Astrocyte (in vitro differentiated cells and primary cell): ENCODE measurements at regions not wholly inside any gene's neighbourhood (a gene's known extent, or its start where the extent isn't known, plus 50 kb on each side); places are given as distances from the start of the nearest gene placed in this dataset.

Experiments used
- DNase-seq: peaks from one replicate; pipeline ENCODE4 v3.0.0-alpha.2; 2010; ENCODE audit warnings: low read depth
- FAIRE-seq: peaks from 2 replicates; lab custom pipeline; 2011; peaks lifted over from hg19 to GRCh38; lab: Jason Lieb, UNC
- H2AFZ ChIP-seq: 2 replicates; pipeline ENCODE4 v1.6.0; 2012; ENCODE audit warnings: low read depth, low read length, inconsistent platforms
- H3K27ac ChIP-seq: 2 replicates; pipeline ENCODE4 v1.5.1; 2011; ENCODE audit warnings: low read depth, low read length, inconsistent platforms
- H3K27me3 ChIP-seq: 2 replicates; pipeline ENCODE4 v1.6.0; 2011; ENCODE audit warnings: low read length, inconsistent platforms; ENCODE audit not compliant: insufficient read depth
- H3K36me3 ChIP-seq: 2 replicates; pipeline ENCODE4 v1.5.1; 2011; ENCODE audit warnings: low read length, inconsistent platforms; ENCODE audit not compliant: insufficient read depth
- H3K4me1 ChIP-seq: 2 replicates; pipeline ENCODE4 v1.5.1; 2011; ENCODE audit warnings: low read length, inconsistent platforms; ENCODE audit not compliant: insufficient read depth
- H3K4me2 ChIP-seq: 2 replicates; pipeline ENCODE4 v1.6.0; 2012; ENCODE audit warnings: low read length, inconsistent platforms
- H3K4me3 ChIP-seq: 2 replicates; pipeline ENCODE4 v1.5.1; 2011; ENCODE audit warnings: low read depth, mild to moderate bottlenecking, low read length, inconsistent platforms; ENCODE audit not compliant: insufficient read depth
- H3K79me2 ChIP-seq: 2 replicates; pipeline ENCODE4 v1.6.0; 2012; ENCODE audit warnings: mild to moderate bottlenecking, low read length, inconsistent platforms; ENCODE audit not compliant: insufficient read depth
- H3K9ac ChIP-seq: 2 replicates; pipeline ENCODE4 v1.6.0; 2012; ENCODE audit warnings: mild to moderate bottlenecking, low read length, inconsistent platforms
- H3K9me3 ChIP-seq: 2 replicates; pipeline ENCODE4 v1.5.1; 2012; ENCODE audit warnings: low read depth, mild to moderate bottlenecking, low read length, inconsistent platforms; ENCODE audit not compliant: insufficient read depth
- H4K20me1 ChIP-seq: 2 replicates; pipeline ENCODE4 v1.6.0; 2012; ENCODE audit warnings: low read length, inconsistent platforms; ENCODE audit not compliant: insufficient read depth
- H3K27ac Mint-ChIP-seq: one replicate; pipeline ENCODE4 v1.8.0; 2021; ENCODE audit warnings: mild to moderate bottlenecking, mixed read lengths; ENCODE audit not compliant: unreplicated experiment
- H3K27me3 Mint-ChIP-seq: one replicate; pipeline ENCODE4 v1.8.0; 2021; ENCODE audit warnings: low read depth, mixed read lengths; ENCODE audit not compliant: unreplicated experiment
- H3K36me3 Mint-ChIP-seq: one replicate; pipeline ENCODE4 v1.8.0; 2021; ENCODE audit warnings: low read depth, mixed read lengths; ENCODE audit not compliant: unreplicated experiment
- H3K4me1 Mint-ChIP-seq: one replicate; pipeline ENCODE4 v1.8.0; 2021; ENCODE audit warnings: low read depth, mixed read lengths; ENCODE audit not compliant: unreplicated experiment
- H3K4me3 Mint-ChIP-seq: one replicate; pipeline ENCODE4 v1.8.0; 2021; ENCODE audit warnings: mild to moderate bottlenecking, moderate library complexity, mixed read lengths; ENCODE audit not compliant: unreplicated experiment
- H3K9me3 Mint-ChIP-seq: one replicate; pipeline ENCODE4 v1.8.0; 2021; ENCODE audit warnings: mild to moderate bottlenecking, mixed read lengths; ENCODE audit not compliant: unreplicated experiment
- CTCF ChIP-seq: IDR thresholded peaks from 2 replicates; pipeline ENCODE4 v1.5.1; 2011; ENCODE audit warnings: low read depth, mild to moderate bottlenecking, inconsistent platforms, low read length, moderate library complexity; ENCODE audit not compliant: insufficient read depth
- EZH2 ChIP-seq: IDR thresholded peaks from 2 replicates; pipeline ENCODE4 v1.6.1; 2012; ENCODE audit warnings: mild to moderate bottlenecking, low read length, inconsistent platforms; ENCODE audit not compliant: insufficient read depth

- Histone ChIP-seq H3K4me2 (no peak overlapping the region), H3K79me2 (no peaks in the 10 kb centered on the region), H2AFZ (no peak overlapping the region), H3K27ac (no peak overlapping the region), H3K4me3 (no peak overlapping the region), H3K36me3 (no peaks in the 10 kb centered on the region), H3K27me3 (no peaks in the 10 kb centered on the region), H3K9ac (no peak overlapping the region), H3K4me1 (no peaks in the 10 kb centered on the region), H4K20me1 (no peaks in the 10 kb centered on the region), H3K9me3 (no peaks in the 10 kb centered on the region)
- DNase-seq (no peak), FAIRE-seq (no peak)
- H3K4me1 Mint-ChIP-seq: no peaks in the 10 kb centered on the region
- no peaks in the 10 kb centered on the region for H3K27me3 Mint-ChIP-seq
- H3K9me3 Mint-ChIP-seq: no peaks in the 10 kb centered on the region
- no peak overlapping the region for H3K4me3 Mint-ChIP-seq
- TF ChIP-seq CTCF (no peak), EZH2 (no peak)
- no peak overlapping the region for H3K27ac Mint-ChIP-seq
- no peaks in the 10 kb centered on the region for H3K36me3 Mint-ChIP-seq
These were observed 233.1 kb downstream of the FOXG1 start for GRCh38 chr14:28999656-29000055.

GRCh38 chr14:29005647-29006046 lies 239.1 kb downstream of the FOXG1 start:
- no peak for TF ChIP-seq CTCF
- no peak for TF ChIP-seq EZH2
- H3K9ac ChIP-seq: no peak overlapping the region
- H3K27me3 Mint-ChIP-seq: no peaks in the 10 kb centered on the region
- no peak for DNase-seq
- H3K36me3 Mint-ChIP-seq: no peaks in the 10 kb centered on the region
- FAIRE-seq: no peak
- no peak overlapping the region for H3K4me3 ChIP-seq
- H3K27ac Mint-ChIP-seq: no peak overlapping the region
- no peak overlapping the region for H2AFZ ChIP-seq
- H3K9me3 Mint-ChIP-seq: no peaks in the 10 kb centered on the region
- H3K4me3 Mint-ChIP-seq: no peak overlapping the region
- H3K4me1 Mint-ChIP-seq: no peaks in the 10 kb centered on the region
- H3K4me2 ChIP-seq: no peak overlapping the region
- H3K27me3 ChIP-seq: no peaks in the 10 kb centered on the region
- H3K27ac ChIP-seq: no peak overlapping the region
- no peaks in the 10 kb centered on the region for H3K4me1 ChIP-seq
- no peaks in the 10 kb centered on the region for H3K36me3 ChIP-seq
- no peaks in the 10 kb centered on the region for H3K79me2 ChIP-seq
- H4K20me1 ChIP-seq: no peaks in the 10 kb centered on the region
- H3K9me3 ChIP-seq: no peaks in the 10 kb centered on the region

- H3K9me3 Mint-ChIP-seq: no peaks in the 10 kb centered on the region
- DNase-seq: no peak
- H3K9ac ChIP-seq: no peak overlapping the region
- no peaks in the 10 kb centered on the region for H3K4me1 Mint-ChIP-seq
- H3K36me3 ChIP-seq: no peaks in the 10 kb centered on the region
- TF ChIP-seq CTCF (no peak), EZH2 (no peak)
- no peaks in the 10 kb centered on the region for H3K27me3 Mint-ChIP-seq
- no peak overlapping the region for H3K4me3 ChIP-seq
- no peaks in the 10 kb centered on the region for H4K20me1 ChIP-seq
- H3K4me1 ChIP-seq: no peaks in the 10 kb centered on the region
- no peaks in the 10 kb centered on the region for H3K79me2 ChIP-seq
- no peak overlapping the region for H2AFZ ChIP-seq
- no peak for FAIRE-seq
- no peaks in the 10 kb centered on the region for H3K36me3 Mint-ChIP-seq
- no peak overlapping the region for H3K27ac ChIP-seq
- H3K27ac Mint-ChIP-seq: no peak overlapping the region
- no peaks in the 10 kb centered on the region for H3K9me3 ChIP-seq
- no peak overlapping the region for H3K4me2 ChIP-seq
- no peaks in the 10 kb centered on the region for H3K27me3 ChIP-seq
- no peak overlapping the region for H3K4me3 Mint-ChIP-seq
These were observed 241.4 kb downstream of the FOXG1 start for GRCh38 chr14:29007990-29008389.
